Gastroesophageal sphincter (tissue), 4 donors: ENCODE measurements at regions not wholly inside any gene's neighbourhood (a gene's known extent, or its start where the extent isn't known, plus 50 kb on each side); places are given as distances from the start of the nearest gene placed in this dataset.

Experiments used
- ATAC-seq: fragments of 150-250 bp; one replicate; pipeline ENCODE4 v1.9.1; 2016; ENCODE audit warnings: mild to moderate bottlenecking, moderate library complexity
- H3K27ac ChIP-seq, 4 donors: fragments of 200-600 bp; sonication (generic) in 3 of 4; 1 replicate in 3 of 4; 2 replicates in 1 of 4; pipeline ENCODE4 v1.5.1; 2016 to 2019
- H3K27me3 ChIP-seq: fragments of 200-600 bp; sonication (generic); one replicate; pipeline ENCODE4 v1.5.1; 2019
- H3K36me3 ChIP-seq, 2 donors: fragments of 200-600 bp; sonication (generic); one replicate each; pipeline ENCODE4 v1.5.1; 2019; ENCODE audit warnings: control low read depth in 1 of 2
- H3K4me1 ChIP-seq, 3 donors: fragments of 200-600 bp; sonication (generic); 1 replicate in 2 of 3; 2 replicates in 1 of 3; pipeline ENCODE4 v1.5.1; 2016 to 2019; ENCODE audit warnings: control low read depth in 2 of 3
- H3K4me3 ChIP-seq, 2 donors: fragments of 200-600 bp; sonication (generic); one replicate each; pipeline ENCODE4 v1.5.1; 2019; ENCODE audit warnings: mild to moderate bottlenecking in 1 of 2, moderate library complexity in 1 of 2
- H3K9me3 ChIP-seq, 3 donors: fragments of 200-600 bp; sonication (generic); one replicate each; pipeline ENCODE4 v1.5.1; 2017 to 2019; ENCODE audit warnings: control low read depth in 2 of 3
- EP300 ChIP-seq: sonication (generic); formaldehyde crosslinking; IDR thresholded peaks from one replicate; pipeline ENCODE4 v1.6.1; 2017; ENCODE audit warnings: antibody characterized with exemption, mild to moderate bottlenecking
- POLR2A ChIP-seq, 2 donors: fragments of 450-650 bp; IDR thresholded peaks; one replicate each; pipeline ENCODE4 v1.6.1; 2017; ENCODE audit warnings: antibody characterized with exemption in 2 of 2, mild to moderate bottlenecking in 2 of 2, moderate library complexity in 1 of 2
- POLR2AphosphoS5 ChIP-seq: sonication (generic); formaldehyde crosslinking; IDR thresholded peaks from one replicate; pipeline ENCODE4 v1.6.1; 2017; ENCODE audit warnings: antibody characterized with exemption
- WGBS, 2 donors: methylation state at CpG; one replicate each; pipeline ENCODE4 v1.1.5; 2018; ENCODE audit warnings: low coverage in 1 of 2; 5-methylcytosine and 5-hydroxymethylcytosine counted together
- TF ChIP-seq, protein P1 (sequence below), 4 experiments: fragments of 200-600 bp in 2 of 4; fragments of 450-650 bp in 2 of 4; sonication (generic) in 1 of 4; IDR thresholded peaks; one replicate each; pipeline ENCODE4 v1.5.1; 2017 to 2019; ENCODE audit warnings: antibody characterized with exemption in 4 of 4, mild to moderate bottlenecking in 2 of 4, moderate library complexity in 2 of 4

DNA sequence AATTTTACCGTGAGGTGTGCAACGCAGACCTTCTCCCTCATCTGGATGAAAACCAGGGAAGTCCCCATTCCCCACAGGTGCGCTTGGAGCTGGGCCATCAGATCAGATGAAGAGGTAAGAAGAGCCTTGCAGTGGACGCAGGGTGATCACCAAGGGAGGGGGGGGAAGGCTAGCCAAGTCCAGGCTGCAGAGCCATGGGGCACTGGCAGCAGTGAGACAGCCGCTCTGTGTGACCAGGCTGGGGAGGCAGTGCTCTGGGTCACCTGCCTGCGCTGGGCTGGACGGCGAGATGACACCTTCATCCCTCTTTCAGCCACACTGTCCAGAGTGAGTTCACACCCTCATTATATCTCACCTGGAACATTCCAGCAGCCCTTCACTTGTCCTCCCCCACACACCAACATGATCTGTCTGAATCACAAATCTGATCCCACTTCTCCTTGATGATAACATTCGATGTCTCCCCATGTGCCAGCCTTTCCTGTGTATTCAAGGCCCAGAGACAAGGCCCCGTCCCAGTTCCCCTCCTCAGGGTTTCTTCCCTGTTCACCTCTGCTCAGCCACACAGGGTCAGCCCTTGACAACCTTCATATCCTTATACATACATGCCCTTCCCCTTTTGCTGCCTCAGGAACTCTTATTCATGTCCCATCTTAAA lies 65.9 kb upstream of the VASH1 start:
- WGBS, 2 donors, result 79 to 85% methylated on average over 5 of the region's 10 CpGs
- no peak overlapping the region for H3K4me3 ChIP-seq
- no peak overlapping the region for H3K27ac ChIP-seq
- no peaks in the 10 kb centered on the region for H3K27me3 ChIP-seq
- TF ChIP-seq EP300 (no peak), POLR2AphosphoS5 (no peak), POLR2A (IDR thresholded peaks at IDR 0.05) (no peak)
- TF ChIP-seq, protein P1, sequence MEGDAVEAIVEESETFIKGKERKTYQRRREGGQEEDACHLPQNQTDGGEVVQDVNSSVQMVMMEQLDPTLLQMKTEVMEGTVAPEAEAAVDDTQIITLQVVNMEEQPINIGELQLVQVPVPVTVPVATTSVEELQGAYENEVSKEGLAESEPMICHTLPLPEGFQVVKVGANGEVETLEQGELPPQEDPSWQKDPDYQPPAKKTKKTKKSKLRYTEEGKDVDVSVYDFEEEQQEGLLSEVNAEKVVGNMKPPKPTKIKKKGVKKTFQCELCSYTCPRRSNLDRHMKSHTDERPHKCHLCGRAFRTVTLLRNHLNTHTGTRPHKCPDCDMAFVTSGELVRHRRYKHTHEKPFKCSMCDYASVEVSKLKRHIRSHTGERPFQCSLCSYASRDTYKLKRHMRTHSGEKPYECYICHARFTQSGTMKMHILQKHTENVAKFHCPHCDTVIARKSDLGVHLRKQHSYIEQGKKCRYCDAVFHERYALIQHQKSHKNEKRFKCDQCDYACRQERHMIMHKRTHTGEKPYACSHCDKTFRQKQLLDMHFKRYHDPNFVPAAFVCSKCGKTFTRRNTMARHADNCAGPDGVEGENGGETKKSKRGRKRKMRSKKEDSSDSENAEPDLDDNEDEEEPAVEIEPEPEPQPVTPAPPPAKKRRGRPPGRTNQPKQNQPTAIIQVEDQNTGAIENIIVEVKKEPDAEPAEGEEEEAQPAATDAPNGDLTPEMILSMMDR (IDR thresholded peaks at IDR 0.05), result no peak
- no peak for ATAC-seq
- peaks cover 0 to 7% (median 0%) of the 10 kb centered on the region in 3 donors for H3K4me1 ChIP-seq
- no peaks in the 10 kb centered on the region for H3K36me3 ChIP-seq
- H3K9me3 ChIP-seq, result no peaks in the 10 kb centered on the region

DNA sequence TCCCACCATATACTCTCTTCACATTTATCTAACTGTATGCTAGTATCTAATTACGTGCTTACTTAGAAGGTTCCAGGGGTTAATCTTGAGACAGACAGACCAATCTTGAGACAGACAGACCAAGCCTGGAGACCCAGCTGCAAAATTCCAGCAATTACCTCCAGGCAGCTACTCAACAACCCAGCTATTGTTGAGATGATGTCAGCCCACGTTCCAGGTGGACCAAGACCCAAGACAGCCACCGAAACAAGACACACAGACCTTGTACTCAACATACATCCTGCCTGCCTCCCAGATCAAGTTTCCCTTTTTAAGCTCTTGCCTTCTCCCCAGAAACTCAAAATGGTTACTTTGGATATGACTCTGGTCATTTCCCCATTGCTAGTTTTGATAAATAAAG lies 64.9 kb upstream of the VASH1 start:
- WGBS, 2 donors, result 81 to 100% methylated on average over 1 to 3 of the region's 3 CpGs
- Histone ChIP-seq H3K4me3 (no peak overlapping the region), H3K27me3 (no peaks in the 10 kb centered on the region), H3K27ac (no peak overlapping the region), H3K4me1 (peaks cover 0 to 7% (median 0%) of the 10 kb centered on the region in 3 donors), H3K9me3 (no peaks in the 10 kb centered on the region), H3K36me3 (no peaks in the 10 kb centered on the region)
- no peak for ATAC-seq
- TF ChIP-seq EP300 (no peak), POLR2AphosphoS5 (no peak), POLR2A (IDR thresholded peaks at IDR 0.05) (no peak)
- TF ChIP-seq, protein P1 (IDR thresholded peaks at IDR 0.05), result no peak

DNA sequence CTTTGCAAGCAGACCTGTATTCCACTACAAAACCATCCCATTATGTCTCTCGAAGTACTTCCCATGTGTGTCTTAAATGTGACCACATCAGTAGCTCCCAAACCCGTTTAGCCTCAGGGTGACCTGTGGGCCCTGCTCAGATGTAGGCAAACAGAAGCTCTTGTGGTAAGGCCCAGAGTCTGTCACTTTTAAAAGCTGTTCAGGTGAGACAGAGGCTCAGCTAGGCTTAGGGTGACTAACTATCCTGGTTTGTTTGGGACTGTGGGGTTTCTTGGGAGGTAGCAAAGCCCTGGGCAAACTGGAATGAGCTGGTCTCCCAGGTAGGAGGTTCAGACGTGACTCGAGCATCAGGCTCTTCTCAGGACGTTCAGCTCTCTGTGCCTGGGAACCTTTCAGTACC lies 64.5 kb upstream of the VASH1 start:
- Histone ChIP-seq H3K4me1 (peaks cover 0 to 7% (median 0%) of the 10 kb centered on the region in 3 donors), H3K27ac (no peak overlapping the region), H3K27me3 (no peaks in the 10 kb centered on the region), H3K9me3 (no peaks in the 10 kb centered on the region), H3K36me3 (no peaks in the 10 kb centered on the region), H3K4me3 (no peak overlapping the region)
- no peak for ATAC-seq
- TF ChIP-seq POLR2A (IDR thresholded peaks at IDR 0.05) (no peak), POLR2AphosphoS5 (no peak), EP300 (no peak)
- TF ChIP-seq, protein P1 (IDR thresholded peaks at IDR 0.05), result no peak
- 67 to 97% methylated on average over 1 to 3 of the region's 5 CpGs for WGBS, 2 donors

DNA sequence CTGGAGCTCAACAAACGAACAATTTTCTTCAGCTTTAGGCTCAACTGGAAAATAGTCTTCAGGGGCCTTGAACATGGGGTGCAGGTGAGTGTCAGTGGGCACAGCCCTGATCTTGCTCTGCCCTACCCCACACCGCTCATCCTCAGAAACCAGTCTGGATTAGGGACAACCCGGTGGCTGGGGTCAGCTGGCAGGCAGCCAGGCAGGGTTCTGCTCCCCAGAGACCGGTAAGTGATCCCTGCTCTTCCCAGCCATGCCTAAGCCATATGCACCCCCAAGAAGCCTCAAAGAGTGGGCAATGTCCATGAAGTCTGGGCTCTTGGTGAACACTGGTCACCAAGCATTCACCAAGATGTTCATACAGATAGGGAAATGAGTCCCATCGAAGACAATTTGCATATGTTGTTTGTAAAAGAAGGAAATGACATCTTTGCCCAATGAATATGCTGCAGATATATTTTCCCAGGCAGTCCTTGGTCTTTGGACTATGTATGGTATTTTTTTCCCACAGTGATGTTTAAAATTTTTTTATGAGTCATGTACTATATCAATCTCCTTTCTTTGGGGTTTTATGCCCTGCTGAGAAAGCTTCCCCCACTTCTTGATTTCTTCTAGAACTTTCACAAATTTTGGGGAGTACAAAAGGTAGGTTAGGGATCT lies 63.9 kb upstream of the VASH1 start:
- Histone ChIP-seq H3K27me3 (no peaks in the 10 kb centered on the region), H3K27ac (no peak overlapping the region), H3K4me1 (peaks cover 0 to 7% (median 0%) of the 10 kb centered on the region in 3 donors), H3K4me3 (no peak overlapping the region), H3K9me3 (no peaks in the 10 kb centered on the region), H3K36me3 (no peaks in the 10 kb centered on the region)
- TF ChIP-seq, protein P1 (IDR thresholded peaks at IDR 0.05), result no peak
- ATAC-seq, result no peak
- WGBS, 2 donors, result 78 to 100% methylated on average over 1 of the region's 5 CpGs

DNA sequence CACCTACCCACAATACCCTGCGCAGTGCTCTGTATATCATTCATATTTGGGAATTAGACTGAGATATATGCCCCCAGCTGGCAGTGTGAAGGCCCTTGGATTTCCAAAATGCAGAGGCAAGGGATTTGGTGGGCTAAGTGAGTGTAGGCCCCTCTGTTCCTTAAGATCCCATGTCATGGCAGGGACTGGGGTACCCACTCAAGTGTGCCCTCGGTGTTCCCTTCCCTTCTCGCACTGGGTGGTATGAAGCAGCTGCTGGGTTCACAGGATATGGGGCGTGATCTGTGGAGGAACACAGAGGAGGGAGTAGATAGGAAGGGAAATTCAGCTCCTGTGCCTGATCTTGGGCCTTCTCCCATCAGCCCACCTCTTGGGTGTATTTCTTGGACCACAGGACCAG lies 63.1 kb upstream of the VASH1 start:
- Histone ChIP-seq H3K4me1 (peaks cover 0 to 7% (median 0%) of the 10 kb centered on the region in 3 donors), H3K4me3 (no peak overlapping the region), H3K36me3 (no peaks in the 10 kb centered on the region), H3K9me3 (no peaks in the 10 kb centered on the region), H3K27ac (no peak overlapping the region), H3K27me3 (no peaks in the 10 kb centered on the region)
- ATAC-seq, result no peak
- TF ChIP-seq, protein P1 (IDR thresholded peaks at IDR 0.05), result no peak
- TF ChIP-seq POLR2A (IDR thresholded peaks at IDR 0.05) (no peak), EP300 (no peak)
- 80% methylated on average over 4 of the region's 4 CpGs; no CpG with 5 or more reads in 1 of the 2 donors for WGBS, 2 donors
